AG04450 (cell line): ENCODE measurements at regions not wholly inside any gene's neighbourhood (a gene's known extent, or its start where the extent isn't known, plus 50 kb on each side); places are given as distances from the start of the nearest gene placed in this dataset.

Source experiments
- CTCF ChIA-PET: fragments of 300-600, 350-600 bp; formaldehyde crosslinking; extraction: SDS; loops from one replicate; lab custom pipeline; 2022; ENCODE audit warnings: antibody characterized with exemption, inconsistent platforms; lab: Charles Lee
- POLR2A ChIA-PET: fragments of 350-600 bp; formaldehyde crosslinking; extraction: SDS; loops from one replicate; lab custom pipeline; 2021; ENCODE audit warnings: antibody characterized with exemption, inconsistent platforms; lab: Yijun Ruan, JAX
- DNase-seq: peaks from one replicate; pipeline ENCODE4 v3.0.0-alpha.2; 2011; ENCODE audit warnings: low read depth, low spot score
- H3K27ac ChIP-seq: one replicate; pipeline ENCODE4 v1.5.1; 2012; ENCODE audit warnings: low read depth, low read length, control low read depth
- H3K27me3 ChIP-seq: one replicate; pipeline ENCODE4 v1.6.0; 2012; ENCODE audit warnings: low read length; ENCODE audit not compliant: control insufficient read depth, insufficient read depth
- H3K4me3 ChIP-seq: 2 replicates; pipeline ENCODE4 v1.5.1; 2011; ENCODE audit warnings: mild to moderate bottlenecking, low read depth, low read length, control low read depth
- H3K9me3 ChIP-seq: 2 replicates; pipeline ENCODE4 v1.5.1; 2012; ENCODE audit warnings: low read length; ENCODE audit not compliant: control insufficient read depth, insufficient read depth
- TF ChIP-seq, protein P1 (sequence below): IDR thresholded peaks from 2 replicates; pipeline ENCODE4 v1.5.1; 2011; ENCODE audit warnings: low read depth, low read length, control low read depth, inconsistent platforms

DNA sequence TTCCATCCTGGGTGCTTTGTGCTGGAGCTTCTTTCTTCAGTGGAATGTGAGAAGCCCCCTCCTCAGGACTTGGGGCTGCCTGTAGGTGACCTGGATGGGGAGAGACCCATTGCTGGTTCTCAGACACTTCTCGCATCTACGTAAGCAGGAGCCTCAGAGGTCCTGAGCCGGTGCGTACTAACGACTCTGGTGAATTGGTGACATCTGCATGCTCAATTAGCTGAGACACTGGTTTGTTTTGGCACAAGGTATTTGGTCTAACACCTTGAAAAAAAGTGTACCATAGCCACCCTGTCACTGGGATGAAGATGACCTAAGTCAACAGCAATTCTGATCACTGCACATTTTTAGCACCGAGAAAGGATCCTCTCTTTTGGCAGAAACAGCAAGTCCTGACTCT lies 57.7 kb downstream of the LRRC30 start:
- no peaks in the 10 kb centered on the region; the same call in 1 of the 2 replicates for H3K9me3 ChIP-seq
- no peak overlapping the region for H3K27ac ChIP-seq
- DNase-seq, result no peak
- CTCF ChIA-PET, result no interaction called here
- no peaks in the 10 kb centered on the region for H3K27me3 ChIP-seq
- TF ChIP-seq, protein P1, sequence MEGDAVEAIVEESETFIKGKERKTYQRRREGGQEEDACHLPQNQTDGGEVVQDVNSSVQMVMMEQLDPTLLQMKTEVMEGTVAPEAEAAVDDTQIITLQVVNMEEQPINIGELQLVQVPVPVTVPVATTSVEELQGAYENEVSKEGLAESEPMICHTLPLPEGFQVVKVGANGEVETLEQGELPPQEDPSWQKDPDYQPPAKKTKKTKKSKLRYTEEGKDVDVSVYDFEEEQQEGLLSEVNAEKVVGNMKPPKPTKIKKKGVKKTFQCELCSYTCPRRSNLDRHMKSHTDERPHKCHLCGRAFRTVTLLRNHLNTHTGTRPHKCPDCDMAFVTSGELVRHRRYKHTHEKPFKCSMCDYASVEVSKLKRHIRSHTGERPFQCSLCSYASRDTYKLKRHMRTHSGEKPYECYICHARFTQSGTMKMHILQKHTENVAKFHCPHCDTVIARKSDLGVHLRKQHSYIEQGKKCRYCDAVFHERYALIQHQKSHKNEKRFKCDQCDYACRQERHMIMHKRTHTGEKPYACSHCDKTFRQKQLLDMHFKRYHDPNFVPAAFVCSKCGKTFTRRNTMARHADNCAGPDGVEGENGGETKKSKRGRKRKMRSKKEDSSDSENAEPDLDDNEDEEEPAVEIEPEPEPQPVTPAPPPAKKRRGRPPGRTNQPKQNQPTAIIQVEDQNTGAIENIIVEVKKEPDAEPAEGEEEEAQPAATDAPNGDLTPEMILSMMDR, result no peak
- H3K4me3 ChIP-seq, result no peak overlapping the region
- POLR2A ChIA-PET, result no interaction called here

DNA sequence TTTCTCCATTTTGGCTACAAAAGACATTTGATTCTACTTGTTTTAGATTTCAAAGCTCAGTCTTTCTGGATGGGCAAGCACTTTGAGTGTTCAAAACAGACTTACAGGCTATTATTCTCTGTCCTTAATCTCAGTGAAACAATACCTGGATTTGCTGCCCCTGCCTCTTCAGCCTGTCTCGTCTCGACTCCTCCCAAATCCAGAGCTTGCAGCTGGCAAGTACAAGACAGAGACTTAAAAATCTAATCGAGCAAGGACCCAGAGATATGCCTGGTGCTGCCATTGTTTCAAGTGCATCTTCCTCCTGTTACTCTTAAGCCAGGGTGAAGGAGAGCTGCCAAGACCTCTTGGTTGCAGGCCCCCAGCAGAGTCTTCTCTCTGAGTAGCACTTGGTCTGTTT lies 59.2 kb downstream of the LRRC30 start:
- no peak overlapping the region for H3K27ac ChIP-seq
- H3K4me3 ChIP-seq, result no peak overlapping the region
- DNase-seq, result no peak
- no peaks in the 10 kb centered on the region for H3K27me3 ChIP-seq
- ChIA-PET CTCF (no interaction called here), POLR2A (no interaction called here)
- TF ChIP-seq, protein P1, result no peak
- peaks cover 3% of the 10 kb centered on the region; the same call in 1 of the 2 replicates for H3K9me3 ChIP-seq

DNA sequence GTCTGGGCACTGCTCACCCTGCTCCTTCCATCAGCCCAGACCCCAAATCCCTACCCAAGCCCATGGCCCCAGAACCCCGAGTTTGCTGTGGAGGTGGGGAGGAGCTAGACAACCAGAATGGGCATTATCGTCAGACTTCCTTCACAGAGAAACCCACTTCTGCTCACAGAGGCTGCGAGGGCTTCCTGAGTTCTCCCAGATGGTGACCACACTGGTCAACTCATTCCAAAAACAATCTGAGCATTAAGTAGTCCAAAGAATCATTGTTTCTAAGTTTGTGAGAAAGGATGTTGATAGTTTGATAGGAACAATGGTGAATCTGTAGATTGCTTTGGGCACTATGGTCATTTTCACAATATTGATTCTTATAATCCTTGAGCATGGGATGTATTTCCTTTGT lies 60.2 kb downstream of the LRRC30 start:
- ChIA-PET CTCF (no interaction called here), POLR2A (no interaction called here)
- peaks cover 3% of the 10 kb centered on the region; the same call in 1 of the 2 replicates for H3K9me3 ChIP-seq
- TF ChIP-seq, protein P1, result no peak
- H3K4me3 ChIP-seq, result no peak overlapping the region
- H3K27me3 ChIP-seq, result no peaks in the 10 kb centered on the region
- no peak for DNase-seq
- H3K27ac ChIP-seq, result no peak overlapping the region

DNA sequence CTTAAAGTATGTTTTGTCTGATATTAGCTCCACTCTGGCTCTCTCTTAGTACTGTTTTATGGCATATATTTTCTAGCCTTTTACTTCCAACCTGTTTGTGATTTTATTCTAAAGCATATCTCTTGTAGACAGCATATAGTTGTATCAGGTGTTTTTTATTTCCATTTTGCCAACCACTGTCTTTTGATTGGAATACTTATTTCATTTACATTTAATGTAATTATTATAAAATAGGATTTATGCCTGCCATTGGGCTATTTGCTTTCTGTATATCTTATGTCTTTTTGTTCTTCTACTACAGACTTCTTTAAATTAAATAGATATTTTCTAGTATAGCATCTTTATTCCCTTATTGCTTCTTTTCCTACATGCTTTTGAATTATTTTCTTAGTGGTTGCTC lies 67.3 kb downstream of the LRRC30 start:
- H3K4me3 ChIP-seq, result no peak overlapping the region
- TF ChIP-seq, protein P1, result no peak
- DNase-seq, result no peak
- POLR2A ChIA-PET, result no interaction called here
- H3K27ac ChIP-seq, result no peak overlapping the region
- H3K9me3 ChIP-seq, result peaks cover 13% of the 10 kb centered on the region
- CTCF ChIA-PET, result no interaction called here
- no peaks in the 10 kb centered on the region for H3K27me3 ChIP-seq

DNA sequence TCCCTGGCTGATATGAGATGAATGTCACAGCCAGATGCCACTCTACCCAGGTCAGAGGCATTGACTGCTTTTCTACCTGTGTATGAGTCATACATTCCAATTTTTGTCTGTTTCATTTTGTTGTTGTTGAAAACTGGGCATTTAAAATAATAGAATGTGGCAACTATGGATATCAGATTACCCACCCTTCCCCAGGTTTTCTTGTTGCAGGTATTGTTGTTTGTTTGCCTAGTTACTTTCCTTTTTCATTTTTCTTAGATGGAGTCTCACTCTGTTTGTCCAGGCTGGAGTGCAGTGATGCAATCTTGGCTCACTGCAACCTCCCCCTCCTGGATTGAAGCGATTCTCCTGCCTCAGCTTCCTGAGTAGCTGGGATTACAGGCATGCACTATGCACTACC lies 70.2 kb downstream of the LRRC30 start:
- Histone ChIP-seq H3K27ac (no peak overlapping the region), H3K9me3 (peaks cover 15% of the 10 kb centered on the region), H3K27me3 (no peaks in the 10 kb centered on the region), H3K4me3 (no peak overlapping the region)
- ChIA-PET POLR2A (no interaction called here), CTCF (no interaction called here)
- no peak for DNase-seq
- TF ChIP-seq, protein P1, result no peak
